Stimulated activated naive CD8-positive, alpha-beta T cell treated with anti-CD3 and anti-CD28 coated beads, Interleukin-15, Interleukin-2, amounts not matched to agents 100 U/mL and 50 U/mL, for 24 hours (primary cell): ENCODE measurements at regions not wholly inside any gene's neighbourhood (a gene's known extent, or its start where the extent isn't known, plus 50 kb on each side); places are given as distances from the start of the nearest gene placed in this dataset.

ENCODE experiments used
- ATAC-seq: fragments of 150-1000 bp; cut with Tn5 transposase; one replicate; pipeline ENCODE4 v1.10.0; 2021
- DNase-seq: peaks from one replicate; pipeline ENCODE4 v3.0.0; 2021

DNA sequence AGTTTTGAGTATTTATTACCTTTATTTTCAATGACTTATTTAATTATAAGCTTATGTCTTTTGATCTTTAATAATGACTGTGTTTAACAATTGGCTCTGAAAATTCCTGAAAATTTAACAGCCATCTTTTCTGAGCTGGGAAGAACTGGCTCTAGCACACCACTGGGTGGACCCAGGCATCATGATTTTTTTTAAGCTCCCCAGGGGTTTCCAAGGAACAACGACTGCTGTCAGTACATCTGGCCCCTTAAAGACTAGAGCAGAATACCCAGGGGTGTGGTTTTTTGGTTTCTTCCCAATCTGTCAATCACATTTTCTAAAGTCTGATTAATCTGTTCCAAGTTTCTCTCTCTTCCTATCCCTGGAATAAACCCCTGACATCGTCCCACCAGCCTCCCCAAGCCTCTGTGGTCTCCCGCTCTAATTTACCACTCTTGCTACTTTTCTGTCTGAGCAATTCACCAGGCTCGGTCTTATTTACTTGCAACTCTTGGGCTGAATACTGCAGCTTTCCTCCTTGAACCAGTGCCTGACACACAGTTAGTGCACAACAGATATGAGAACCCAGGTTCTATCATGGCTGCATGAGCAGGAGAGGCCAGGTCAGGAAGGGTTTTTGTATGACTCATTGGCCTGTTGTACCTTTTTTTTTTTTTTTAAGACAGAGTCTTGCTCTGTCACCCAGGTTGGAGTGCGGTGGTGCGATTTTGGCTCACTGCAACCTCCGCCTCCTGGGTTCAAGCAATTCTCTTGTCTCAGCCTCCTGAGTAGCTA is 321.9 kb downstream of the ZSWIM6 start:
- DNase-seq (no peak), ATAC-seq (no peak)

DNA sequence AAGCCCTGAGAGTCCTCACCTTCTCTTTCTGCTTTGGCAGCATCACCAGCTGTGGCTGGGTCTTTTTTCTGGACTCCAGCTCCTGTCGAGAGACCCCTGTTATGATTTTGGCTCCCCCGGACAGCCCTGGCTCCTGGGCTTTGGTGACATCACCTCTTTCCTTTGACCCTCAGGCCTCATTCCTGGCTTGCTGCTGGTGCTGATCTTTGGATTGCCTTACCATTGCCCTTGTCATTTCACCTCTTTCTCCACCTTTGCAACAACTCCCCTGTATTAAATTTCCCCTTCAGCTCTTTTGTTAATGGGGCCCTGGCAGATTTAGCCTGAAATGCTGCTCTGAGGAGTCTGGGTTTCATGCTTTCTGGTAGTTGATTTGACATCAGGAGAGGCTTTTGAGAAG is 322.8 kb downstream of the ZSWIM6 start:
- DNase-seq (no peak), ATAC-seq (no peak)

DNA sequence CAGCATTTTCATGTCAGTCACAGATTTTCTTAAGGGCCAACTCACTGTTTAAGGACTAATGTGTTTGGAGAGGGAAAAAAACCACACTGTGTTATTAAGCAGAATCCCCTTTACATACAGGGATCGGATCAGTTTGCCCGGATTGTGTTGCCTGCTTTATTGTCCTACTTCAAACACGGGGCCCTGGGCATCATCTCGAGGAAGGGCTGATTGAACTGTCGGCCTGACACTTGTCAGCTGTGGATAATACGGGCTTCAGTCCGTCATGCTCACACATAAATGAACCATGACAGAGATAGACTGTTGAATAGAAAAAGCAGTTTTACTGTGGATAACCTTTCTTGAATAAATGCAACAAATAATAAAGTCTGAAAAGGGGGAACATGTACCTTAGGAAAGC is 325.0 kb downstream of the ZSWIM6 start:
- no peak for ATAC-seq

DNA sequence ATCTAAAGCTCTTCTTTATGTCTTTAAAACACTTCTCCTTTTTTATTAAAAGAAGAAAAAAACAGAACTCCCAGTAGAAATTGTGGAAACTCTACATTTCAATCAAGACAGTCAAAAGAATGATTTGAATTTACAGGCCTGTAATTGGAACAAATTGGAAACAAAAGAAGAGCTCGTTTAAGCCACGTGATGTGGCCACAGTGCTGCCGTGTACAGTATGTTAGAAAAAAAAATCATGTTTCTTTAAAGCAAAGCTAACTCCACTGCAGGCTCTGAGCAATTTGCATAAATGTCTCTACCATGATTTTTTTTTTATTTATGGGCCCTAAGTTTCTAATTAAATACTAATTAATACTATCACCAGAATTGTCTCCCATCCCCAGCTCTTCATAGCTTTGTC is 325.6 kb downstream of the ZSWIM6 start:
- ATAC-seq (no peak), DNase-seq (no peak)

More for the DNA sequence above, 325.0 kb downstream of the ZSWIM6 start:
- no peak for DNase-seq

DNA sequence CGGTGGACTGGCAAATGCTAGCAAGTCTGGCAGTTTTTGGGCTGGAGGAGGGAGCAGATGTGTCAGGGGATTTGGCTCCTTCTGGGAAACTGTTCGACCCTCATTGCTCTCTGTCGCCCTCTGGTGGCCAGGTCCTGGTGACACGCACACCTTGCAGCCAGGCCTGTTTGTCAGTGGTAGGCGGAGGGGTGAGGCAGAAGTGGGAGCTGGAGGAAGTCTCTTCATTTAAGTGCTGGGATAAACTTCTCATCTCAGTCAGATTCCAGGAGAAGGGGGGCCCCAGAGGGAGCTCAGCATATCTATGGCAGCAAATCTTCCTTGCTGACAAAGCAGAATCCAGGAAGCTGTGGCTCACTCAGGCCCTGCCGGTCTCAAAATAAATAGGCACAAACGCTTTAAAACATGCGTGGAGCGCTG is 326.5 kb downstream of the ZSWIM6 start:
- ATAC-seq = peak; percentile 71
- DNase-seq = peak; percentile 91

DNA sequence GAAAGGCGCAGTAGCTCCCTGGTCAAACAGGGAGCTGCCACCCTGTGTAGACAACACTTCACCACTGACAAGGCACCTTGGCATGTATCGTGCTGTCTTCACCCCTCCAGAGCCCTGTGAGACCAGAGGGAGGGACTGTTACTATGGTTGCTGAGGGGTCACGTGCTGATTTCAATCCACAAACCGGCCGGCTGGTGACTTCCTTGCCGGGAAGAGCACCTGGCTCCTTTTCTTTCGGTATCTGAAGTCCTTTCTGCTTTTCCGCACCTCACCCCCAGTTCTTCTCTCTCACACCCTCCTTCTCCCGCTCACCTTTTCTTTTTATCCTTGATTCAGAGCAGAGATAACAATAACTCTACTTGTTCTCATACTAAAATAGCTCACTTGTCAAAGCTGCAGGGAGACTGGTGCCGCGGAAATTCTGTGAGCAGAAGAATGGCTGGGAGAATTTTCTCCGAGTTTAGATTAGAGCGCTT is 327.2 kb downstream of the ZSWIM6 start:
- no peak for DNase-seq
- no peak for ATAC-seq

DNA sequence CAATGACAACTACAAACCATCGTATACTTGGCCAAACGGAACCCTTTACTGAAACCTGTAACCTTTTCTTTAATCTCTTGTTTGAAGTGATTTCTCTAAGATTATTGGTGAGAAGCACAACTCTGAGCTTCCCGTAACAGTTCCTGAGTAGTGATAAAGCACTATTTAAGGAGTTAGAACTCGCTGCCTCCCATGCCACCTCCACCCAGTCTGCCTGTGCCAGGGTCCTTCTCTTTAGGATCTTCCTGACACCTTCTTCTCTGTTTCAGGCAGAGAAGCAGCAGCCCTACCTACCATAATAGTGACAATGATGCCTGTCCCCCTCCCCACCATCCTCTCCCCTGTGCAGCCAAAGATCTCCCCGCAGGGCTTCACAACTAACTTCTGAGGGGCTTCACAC is 330.6 kb downstream of the ZSWIM6 start:
- no peak for DNase-seq
- ATAC-seq = no peak

DNA sequence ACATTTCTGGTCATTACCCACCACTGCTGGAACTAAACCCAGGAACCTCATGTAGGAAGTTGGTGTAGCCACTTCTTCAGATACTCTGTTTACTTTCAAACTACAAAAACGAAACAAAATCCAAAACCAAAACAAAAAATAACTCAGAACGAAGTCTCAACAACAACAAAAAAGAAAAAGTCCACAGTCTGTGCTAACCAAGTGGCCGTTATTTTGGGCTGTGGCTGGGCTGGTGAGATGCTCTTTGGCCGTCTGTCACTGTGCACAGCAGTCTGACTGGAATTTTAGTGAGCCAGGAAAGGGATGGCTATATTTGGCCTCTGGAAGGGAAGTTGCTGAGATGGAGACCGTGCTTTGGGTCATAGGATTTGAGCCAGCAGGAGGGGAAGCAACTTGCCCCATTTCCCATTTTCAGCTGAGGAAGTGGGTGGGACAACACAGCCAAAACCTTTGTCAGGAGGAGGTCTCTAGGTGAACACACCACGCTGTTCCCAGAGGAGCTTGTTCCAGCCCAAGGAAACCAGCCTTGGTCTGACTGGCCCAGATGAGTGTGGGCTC is 334.1 kb downstream of the ZSWIM6 start:
- DNase-seq (no peak), ATAC-seq (no peak)

DNA sequence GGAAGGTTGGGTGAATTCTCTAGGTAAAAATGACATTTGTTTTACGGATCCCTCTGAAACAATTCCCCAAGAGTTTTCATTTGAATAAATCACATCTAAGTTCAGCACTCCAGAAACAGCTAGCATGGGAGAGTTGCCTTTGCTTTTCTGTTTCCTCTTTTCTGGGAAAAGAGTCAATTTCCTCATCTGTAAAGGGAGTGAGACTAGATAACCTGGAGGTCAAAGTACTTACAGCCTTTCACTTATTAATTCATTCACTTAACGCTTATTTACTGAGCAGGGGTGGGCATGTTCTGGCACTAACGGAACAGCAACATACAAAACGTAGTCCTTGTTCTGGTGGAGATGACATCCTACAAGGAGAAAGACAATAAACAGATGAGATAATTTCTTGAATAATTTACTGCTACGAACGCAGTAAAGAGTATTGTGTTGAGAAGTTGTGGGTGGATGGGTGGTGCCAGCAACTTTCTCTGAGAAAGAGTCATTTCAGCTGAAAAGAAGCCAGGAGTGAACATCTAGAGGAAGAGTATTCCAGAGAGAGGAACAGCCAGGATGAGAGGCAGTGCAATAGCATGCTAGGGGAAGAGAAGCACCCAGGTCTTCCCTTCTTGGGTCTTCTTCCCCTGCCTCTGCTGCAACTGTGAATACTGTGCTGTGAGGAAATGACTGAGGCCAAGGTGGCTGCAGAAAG is 335.6 kb downstream of the ZSWIM6 start:
- no peak for ATAC-seq
- DNase-seq = no peak

DNA sequence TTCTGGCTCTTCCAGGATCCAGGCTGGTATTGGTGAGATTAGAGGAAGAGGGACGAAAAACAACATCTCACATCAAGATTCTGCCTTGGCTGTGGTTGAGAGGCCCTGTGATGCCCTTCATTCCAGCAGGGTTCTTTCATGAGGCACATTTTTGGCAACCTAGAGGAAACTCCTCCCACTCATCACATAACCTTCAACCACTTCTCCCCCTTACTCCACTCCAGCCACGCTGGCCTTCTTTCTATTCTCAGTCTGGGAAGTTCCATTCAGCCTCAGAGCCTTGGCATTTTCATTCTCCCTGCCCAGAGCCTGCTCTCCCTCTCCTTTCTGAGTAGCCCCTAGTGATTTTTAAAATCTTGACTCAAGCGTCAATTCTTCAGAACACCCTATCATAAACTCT is 337.5 kb downstream of the ZSWIM6 start:
- ATAC-seq = no peak
- DNase-seq = no peak

DNA sequence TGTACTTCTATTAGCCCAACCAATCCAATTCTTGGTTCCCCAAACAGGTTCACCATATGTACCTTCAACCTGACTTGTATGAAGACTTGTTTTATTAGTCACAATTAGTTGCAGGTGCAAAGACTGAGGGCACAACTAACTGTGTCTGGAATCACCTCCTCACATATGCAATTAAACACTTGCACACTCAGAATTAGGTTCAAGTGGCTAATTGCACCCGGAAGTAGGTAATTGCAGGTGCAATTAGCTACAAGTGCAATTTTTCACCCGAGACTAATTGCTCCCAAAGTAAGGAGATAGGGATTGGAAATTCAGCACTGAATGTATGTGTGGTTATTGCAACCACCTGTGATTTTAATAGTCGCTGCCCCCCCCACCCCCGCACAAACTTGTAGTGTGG is 338.9 kb downstream of the ZSWIM6 start:
- ATAC-seq = no peak
- no peak for DNase-seq

DNA sequence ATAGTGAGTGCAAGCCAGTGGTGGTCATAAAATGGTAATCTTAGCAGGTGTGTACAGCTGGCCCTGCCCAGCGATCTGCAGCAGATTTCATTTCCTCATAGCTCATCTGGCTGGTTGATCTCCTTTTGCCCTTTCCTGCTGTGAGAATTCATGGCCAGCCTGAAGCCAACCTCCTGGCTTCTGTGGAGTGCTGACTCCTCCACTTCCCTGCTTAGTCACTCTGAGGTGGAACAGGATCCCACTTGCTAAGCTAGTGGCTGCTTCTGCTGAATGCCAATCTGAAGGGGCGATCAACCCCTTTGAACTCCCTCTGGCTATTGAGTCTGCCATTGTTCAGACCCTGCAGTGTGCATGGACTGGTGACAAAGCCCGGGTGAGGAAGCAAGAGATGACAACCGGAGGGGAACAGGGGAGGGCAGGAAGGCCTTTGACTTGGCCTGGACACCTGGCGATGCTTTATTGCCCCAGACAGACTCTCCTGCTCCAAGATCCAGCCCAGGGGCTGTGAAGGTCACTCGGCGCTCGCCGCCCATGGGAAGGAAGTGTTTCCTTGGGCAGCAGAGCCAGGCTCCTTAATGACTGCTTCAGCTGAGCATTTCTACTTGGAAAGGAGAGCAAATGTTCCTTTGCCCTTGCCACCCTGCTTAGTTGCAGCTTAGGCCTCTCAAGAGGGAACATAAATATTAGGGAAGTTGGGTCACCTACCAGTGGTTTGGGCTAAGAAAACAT is 341.1 kb downstream of the ZSWIM6 start:
- ATAC-seq = no peak
- no peak for DNase-seq

DNA sequence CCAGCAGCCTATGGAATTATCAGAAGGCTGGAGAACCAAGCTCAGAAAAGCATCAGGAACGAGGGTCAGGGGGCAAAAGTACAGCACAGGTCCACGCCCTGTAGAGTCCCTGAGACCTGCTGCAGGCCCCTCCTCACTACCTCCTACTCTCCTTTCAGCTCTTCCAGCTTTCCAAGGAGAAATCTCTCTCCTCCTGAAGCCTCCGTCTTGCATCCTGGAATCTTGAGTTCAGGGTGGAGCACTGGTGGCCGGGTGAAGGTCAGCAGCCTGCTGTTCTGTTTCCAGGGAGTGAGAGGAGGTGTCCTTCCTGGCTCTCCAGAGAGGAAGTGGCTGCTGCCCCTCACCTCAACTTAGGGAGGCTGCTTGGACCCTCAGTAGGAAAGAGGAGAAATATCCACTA is 342.3 kb downstream of the ZSWIM6 start:
- DNase-seq (no peak), ATAC-seq (no peak)

DNA sequence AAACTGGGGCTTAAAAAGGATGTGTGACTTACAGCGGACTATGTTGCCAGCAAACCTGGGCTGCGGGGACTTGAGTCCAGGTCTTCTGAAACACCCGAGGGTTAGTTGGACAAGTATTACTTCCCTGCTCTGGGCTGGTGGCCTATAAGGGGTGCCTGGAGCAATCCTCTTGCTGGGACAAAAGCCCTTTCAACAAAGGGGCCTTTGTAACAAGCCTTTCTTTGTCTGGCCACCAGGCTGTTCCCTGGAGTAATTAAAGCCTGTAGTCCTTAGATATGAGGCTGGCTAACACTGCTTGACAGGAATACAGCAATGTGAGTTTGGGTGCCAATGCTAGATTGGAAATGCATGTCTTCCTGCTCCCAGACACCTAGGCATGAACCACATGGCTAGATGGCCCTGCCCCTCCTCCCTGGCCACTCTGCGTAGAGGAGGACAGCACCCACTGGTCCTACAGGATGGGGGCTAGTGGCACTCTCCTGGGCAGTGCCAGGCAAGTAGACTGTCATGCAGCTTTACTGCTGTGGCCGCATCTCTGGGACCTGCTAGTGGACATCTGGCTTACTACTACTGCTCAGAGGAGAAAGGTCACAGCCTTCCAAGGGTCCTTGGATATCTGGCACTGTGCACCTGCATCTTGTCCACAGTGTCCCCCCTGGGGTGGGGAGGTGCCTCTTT is 343.1 kb downstream of the ZSWIM6 start:
- DNase-seq (no peak), ATAC-seq (no peak)

DNA sequence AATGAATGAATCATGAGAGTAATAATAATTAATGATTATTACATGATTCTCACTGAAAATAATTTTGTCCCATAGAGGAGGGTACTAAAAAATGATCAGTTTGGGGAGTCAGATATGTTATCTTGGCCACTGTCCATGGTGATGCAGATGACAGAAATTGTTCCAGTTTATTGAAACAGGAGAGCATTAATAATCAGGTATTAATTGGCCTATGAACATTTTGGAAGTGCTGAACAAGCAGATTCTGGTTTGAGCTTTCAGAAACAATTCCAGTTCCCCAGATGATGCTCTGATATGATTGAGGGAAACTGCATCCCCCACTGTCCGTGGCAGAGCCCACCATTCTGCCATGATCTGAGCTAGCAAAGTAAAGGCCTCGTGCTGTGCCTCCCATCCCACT is 345.2 kb downstream of the ZSWIM6 start:
- DNase-seq (no peak), ATAC-seq (no peak)

DNA sequence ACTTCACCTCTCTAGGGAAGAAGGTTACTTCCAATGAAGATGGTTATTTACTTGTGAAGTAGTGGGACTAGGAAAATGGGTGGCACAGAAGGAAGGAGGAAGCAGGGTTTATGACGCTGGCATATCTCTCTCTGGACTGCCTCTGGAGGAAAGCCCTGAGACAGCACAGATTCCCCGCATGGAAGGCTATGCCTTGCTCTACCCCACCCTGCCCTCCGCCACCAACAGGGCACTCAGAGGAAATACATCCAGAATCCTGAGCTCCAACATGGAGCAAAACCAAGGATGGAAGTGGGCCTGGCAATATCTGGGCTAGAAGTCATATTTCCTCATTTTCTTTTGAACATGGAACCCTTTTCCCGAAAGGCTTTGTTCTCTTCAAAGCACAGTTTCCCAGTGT is 346.9 kb downstream of the ZSWIM6 start:
- ATAC-seq (no peak), DNase-seq (no peak)

DNA sequence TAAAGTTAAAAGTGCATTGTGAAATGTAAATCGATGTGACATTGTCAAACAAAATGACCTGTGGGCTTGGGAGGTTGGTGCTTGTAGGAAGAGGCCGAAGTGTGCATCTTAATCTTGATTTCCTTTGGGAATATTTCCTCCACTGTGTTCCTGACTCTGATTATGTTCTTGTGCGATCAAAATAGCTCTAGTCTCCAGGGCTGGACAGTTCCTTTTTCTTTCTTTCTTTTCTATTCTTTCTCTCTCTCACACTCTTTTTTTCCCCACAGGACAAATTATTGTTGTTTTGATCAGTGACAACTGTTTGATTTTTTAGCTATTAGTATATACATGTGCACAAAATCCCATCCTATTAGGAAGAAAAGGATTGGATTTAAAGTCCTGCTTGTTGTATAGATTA is 347.5 kb downstream of the ZSWIM6 start:
- no peak for ATAC-seq
- DNase-seq = no peak

DNA sequence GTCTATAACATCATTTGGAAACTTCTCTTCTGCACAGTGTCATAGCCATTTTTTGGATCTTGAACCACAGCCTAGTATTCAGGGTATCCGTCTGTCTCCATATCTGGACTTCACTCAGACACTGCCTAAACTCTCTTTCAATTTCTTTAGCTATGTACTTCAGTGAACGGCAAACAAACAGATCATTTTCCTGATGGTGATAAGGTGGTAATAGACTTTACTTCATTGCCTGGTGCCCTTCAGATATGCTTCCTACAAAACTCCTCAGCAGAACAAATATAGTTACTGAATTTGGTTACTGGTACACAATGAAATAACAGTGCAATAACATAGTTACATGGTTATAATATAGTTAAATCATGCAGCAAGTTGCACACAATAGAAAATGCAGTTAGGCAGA is 348.2 kb downstream of the ZSWIM6 start:
- ATAC-seq (no peak), DNase-seq (no peak)

DNA sequence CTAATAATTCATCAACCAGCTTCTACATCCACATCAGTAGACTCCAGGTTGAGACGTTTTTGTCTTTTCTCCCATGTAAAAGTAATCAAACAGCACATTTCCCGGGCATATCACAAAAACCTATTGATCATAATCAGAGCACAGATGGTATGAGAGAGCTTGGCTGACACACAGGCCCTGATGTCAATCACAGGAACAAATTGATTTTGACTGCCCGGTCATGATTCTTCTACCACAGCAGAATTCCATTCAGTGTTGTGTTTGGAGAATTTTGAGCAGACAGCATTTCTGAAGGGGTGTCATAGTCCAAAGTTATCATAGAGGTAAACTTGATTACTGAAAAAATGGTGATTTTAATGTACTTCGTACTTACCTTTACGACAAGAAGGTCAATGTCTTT is 351.1 kb downstream of the ZSWIM6 start:
- no peak for ATAC-seq

DNA sequence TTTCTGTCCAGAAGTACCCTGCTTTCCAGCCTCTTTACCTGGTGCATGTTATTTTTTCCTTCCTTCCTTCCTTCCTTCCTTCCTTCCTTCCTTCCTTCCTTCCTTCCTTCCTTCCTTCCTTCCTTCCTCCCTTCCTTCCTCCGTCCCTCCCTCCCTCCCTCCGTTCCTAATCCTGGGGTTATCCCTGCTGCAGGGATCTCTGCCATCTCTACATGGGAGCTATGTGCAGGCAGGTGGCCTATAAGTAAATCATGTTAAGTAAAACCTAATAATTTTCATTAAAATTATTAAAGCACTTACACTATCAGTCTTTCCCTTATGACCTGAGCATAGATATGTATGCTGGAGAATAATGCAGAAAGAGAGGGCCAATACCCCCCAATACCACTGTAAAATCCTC is 351.9 kb downstream of the ZSWIM6 start:
- no peak for DNase-seq
- ATAC-seq = no peak

More for the DNA sequence above, 351.1 kb downstream of the ZSWIM6 start:
- no peak for DNase-seq

DNA sequence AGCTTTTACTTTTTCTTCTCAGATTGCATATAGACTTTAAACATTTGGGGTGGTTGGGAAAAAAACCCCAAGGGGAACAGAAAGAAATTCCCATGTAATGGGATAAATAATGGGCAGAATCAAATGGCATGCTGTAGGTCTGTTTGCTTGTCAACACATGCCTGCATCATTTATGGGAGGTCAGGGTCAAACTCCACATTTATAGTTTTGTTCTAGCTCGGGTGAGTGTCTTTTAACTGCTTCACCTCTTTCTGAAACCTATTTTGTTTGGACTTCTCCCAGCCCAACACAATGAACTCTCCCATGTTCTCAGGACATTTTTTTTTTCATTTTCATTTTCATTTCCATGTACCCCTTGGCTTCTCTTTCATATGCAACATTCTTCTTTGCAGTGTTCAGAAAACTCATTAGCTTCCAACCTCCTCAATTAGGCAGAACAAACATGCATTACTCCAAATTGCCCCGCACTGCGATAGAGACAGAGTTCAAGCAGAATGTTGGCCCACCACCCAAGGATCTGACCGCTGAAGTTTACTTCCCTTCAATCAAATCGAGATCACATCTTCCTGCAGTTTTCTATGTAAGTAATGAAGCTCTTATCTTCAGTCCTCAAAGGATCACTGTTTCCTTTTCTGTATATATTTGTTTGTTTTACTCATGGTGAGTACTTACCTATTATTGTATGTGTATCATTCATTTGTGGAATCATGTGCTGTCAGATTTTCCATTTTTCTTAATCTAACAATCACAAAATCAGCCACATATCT is 354.6 kb downstream of the ZSWIM6 start:
- no peak for DNase-seq
- ATAC-seq = no peak
